GM12872 (cell line): ENCODE measurements at regions not wholly inside any gene's neighbourhood (a gene's known extent, or its start where the extent isn't known, plus 50 kb on each side); places are given as distances from the start of the nearest gene placed in this dataset.

Experiments
- CTCF ChIP-seq: IDR thresholded peaks from 3 replicates; pipeline ENCODE4 v1.5.1; 2011; ENCODE audit warnings: low read depth, mild to moderate bottlenecking, low read length, moderate library complexity; ENCODE audit not compliant: insufficient read depth

DNA sequence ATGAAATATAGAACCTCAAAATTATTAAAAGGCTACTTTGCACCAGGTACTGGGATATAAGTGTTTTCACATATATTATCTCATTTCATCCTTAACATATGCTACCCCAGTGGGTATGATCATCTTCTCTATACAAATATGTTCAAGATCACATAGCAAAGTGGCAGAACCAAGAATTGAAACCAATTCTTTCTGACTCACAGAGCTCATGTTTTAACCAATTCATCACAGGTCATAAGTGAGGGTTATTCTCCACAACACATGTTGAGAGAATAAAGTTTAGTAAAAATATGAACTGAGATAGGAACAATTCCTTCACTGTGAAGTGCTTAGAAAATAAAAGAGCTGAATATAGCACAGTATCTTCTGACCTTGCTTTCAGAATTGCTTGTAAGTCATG lies 442.9 kb upstream of the RASGEF1B start:
- no peak for TF ChIP-seq CTCF

GRCh38 chr4:81913427-81913879 lies 441.7 kb upstream of the RASGEF1B start:
- peak; percentile 95 for TF ChIP-seq CTCF

GRCh38 chr4:81912376-81913030 lies 440.8 kb upstream of the RASGEF1B start:
- TF ChIP-seq CTCF, result no peak

DNA sequence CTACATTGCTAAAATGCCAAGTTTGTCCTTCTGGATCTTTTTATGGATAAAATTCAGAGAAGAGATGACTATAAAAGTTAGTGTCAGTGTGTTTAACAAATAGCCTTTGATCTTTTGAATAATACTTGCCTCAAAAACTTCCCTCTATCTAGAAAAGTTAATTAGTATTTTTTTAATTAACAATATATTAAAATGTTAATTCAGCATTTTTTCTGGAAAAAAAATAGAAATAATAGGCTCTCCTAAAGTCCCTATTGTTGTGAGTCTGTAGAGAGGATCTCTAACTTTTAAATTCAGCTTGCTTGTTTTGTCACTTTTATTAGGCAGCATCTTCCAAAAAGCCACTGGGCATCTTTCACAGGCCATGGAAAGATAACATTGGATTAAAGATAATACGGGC lies 435.2 kb upstream of the RASGEF1B start:
- no peak for TF ChIP-seq CTCF

DNA sequence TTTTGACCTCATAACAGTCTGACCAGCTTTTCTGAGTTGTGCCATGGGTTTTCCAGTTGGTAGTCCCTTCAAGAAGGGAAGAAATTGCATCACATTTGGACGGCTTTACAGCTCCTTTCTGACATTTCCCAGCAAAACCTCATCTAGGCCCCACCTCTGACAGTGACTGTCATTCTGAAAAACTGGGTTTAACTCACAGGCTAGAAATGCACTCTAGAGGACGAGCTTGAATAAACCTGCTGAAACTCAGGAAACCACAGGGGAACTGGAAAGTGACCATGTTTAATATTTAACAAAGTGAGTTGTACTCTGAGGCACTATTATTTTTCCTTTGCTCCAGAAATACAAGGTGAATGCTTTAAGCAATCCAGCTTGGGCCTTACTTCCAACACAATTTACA lies 434.3 kb upstream of the RASGEF1B start:
- TF ChIP-seq CTCF, result no peak

GRCh38 chr4:81904121-81904520 lies 432.4 kb upstream of the RASGEF1B start:
- TF ChIP-seq CTCF, result no peak

GRCh38 chr4:81903212-81903611 lies 431.5 kb upstream of the RASGEF1B start:
- no peak for TF ChIP-seq CTCF
